ENCODE measurements at regions not wholly inside any gene's neighbourhood (a gene's known extent, or its start where the extent isn't known, plus 50 kb on each side); places are given as distances from the start of the nearest gene placed in this dataset.
"Not testable (repeated sequence)": the region's sequence is repeated elsewhere in the genome, so short reads cannot be mapped to it uniquely, and the experiment has no call there.

GRCh38 chr13:47892374-47892773 lies 108.7 kb downstream of the SUCLA2 start:
- Histone ChIP-seq H3K36me3 (ENCODE audit: low read depth) (no peaks in the 10 kb centered on the region), H3K27me3 (replicated peaks; ENCODE audit: insufficient read depth) (no peaks in the 10 kb centered on the region), H3K9me2 (ENCODE audit: insufficient read depth) (0 out of 2 replicates have a peak, but pooled peaks cover 4% of the 10 kb centered on the region), H3K27ac (no peak overlapping the region), H3K9me3 (ENCODE audit: low read depth) (no peaks in the 10 kb centered on the region), H3K4me1 (ENCODE audit: insufficient read depth) (peaks cover 15% of the 10 kb centered on the region), H3K79me2 (ENCODE audit: insufficient read depth) (no peaks in the 10 kb centered on the region), H4K20me1 (ENCODE audit: insufficient read depth) (no peaks in the 10 kb centered on the region), H3K4me2 (ENCODE audit: unreplicated experiment) (no peak overlapping the region), H3K4me3 (no peak overlapping the region), H3F3A (ENCODE audit: insufficient read depth) (peaks cover 4% of the 10 kb centered on the region), H2AFZ (no peak overlapping the region), H3K9ac (no peak overlapping the region)
- no peak for DNase-seq
- in situ Hi-C loops (cut with MboI) = no loop called here
- WGBS, 2 experiments (ENCODE audit: low coverage in 1 of 2, low lambda C conversion rate in 2 of 2, missing lambda C conversion rate in 2 of 2) = 55 to 61% methylated on average over 6 of the region's 6 CpGs
- TF ChIP-seq EZH2phosphoT487 (IDR thresholded peaks at IDR 0.05; ENCODE audit: insufficient read depth, low read depth) (no peak), EZH2 (IDR thresholded peaks at IDR 0.05; ENCODE audit: insufficient read depth, poor library complexity, severe bottlenecking) (no peak)

DNA sequence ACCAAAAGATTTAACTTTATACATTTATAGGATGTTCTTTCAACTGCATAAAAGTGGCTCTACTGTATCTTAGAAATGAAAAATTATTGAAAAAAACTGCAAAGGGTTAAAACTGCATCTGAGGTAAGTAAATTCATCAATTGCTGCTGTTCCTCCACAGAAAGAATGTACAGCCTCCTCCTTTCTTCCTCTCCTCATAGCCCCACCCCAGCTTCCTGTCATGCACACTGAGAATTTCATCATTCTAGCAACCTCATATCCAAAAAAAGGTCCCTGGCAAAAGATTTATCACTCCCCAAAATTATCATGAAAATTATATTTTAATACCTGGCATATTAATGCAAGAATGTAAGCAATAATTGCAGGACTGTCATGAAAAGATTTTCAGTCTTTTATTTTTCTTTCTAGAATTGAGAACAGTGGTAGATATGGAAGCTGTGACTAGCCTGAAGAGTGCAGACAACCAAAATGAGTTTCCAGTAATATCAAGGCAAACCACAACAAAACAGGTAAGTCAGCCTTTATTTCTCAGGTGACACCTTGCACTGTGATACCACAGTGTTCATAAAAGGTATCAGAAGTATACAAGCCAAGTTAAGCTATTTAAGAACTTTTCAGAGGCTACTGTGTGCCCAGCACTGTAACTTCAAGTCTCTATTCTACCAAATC lies 110.8 kb downstream of the SUCLA2 start:
- Histone ChIP-seq H3K36me3 (ENCODE audit: low read depth) (no peaks in the 10 kb centered on the region), H3K4me1 (ENCODE audit: insufficient read depth) (peaks cover 9% of the 10 kb centered on the region), H2AFZ (peak overlapping the region; percentile 66), H3K27ac (no peak overlapping the region), H3K9me3 (ENCODE audit: low read depth) (no peaks in the 10 kb centered on the region), H3F3A (ENCODE audit: insufficient read depth) (no peaks in the 10 kb centered on the region), H3K27me3 (replicated peaks; ENCODE audit: insufficient read depth) (no peaks in the 10 kb centered on the region), H3K9me2 (ENCODE audit: insufficient read depth) (0 out of 2 replicates have a peak, but pooled peaks cover 4% of the 10 kb centered on the region), H4K20me1 (ENCODE audit: insufficient read depth) (no peaks in the 10 kb centered on the region), H3K79me2 (ENCODE audit: insufficient read depth) (no peaks in the 10 kb centered on the region), H3K4me3 (0 out of 2 replicates have a peak overlapping the region, but pooled peaks have one; percentile 23), H3K4me2 (ENCODE audit: unreplicated experiment) (peak overlapping the region; percentile 70), H3K9ac (0 out of 2 replicates have a peak overlapping the region, but pooled peaks have one; percentile 7)
- in situ Hi-C loops (cut with MboI) = no loop called here
- DNase-seq = peak; percentile 57
- TF ChIP-seq EZH2 (IDR thresholded peaks at IDR 0.05; ENCODE audit: insufficient read depth, poor library complexity, severe bottlenecking) (no peak), EZH2phosphoT487 (IDR thresholded peaks at IDR 0.05; ENCODE audit: insufficient read depth, low read depth) (no peak)

DNA sequence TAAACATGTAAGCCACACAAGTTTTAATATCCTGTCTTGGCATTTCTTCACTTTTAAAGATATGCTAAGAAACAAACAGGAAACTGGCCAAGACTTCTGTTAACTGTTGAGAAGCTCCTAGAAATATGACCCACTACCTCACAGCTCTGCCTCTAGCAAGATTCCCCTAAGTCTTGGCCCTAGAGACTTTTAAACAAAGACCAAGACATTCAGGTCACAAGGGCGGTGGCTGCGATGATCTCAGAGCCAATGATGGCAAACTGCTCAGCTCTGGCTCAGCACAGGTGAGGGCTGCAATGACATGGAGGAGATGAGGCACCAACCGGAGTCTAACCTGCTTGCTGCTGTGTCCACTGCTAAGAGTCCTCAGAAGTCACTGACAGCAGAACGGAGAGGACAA lies 114.8 kb downstream of the SUCLA2 start:
- H3K4me3 ChIP-seq = no peak overlapping the region
- no peak for DNase-seq
- no peaks in the 10 kb centered on the region for H3K9me3 ChIP-seq (ENCODE audit: low read depth)
- H3K9ac ChIP-seq = no peak overlapping the region
- peaks cover 9% of the 10 kb centered on the region for H3K4me1 ChIP-seq (ENCODE audit: insufficient read depth)
- TF ChIP-seq EZH2 (IDR thresholded peaks at IDR 0.05; ENCODE audit: insufficient read depth, poor library complexity, severe bottlenecking) = no peak
- no peak for TF ChIP-seq EZH2phosphoT487 (IDR thresholded peaks at IDR 0.05; ENCODE audit: insufficient read depth, low read depth)
- no peaks in the 10 kb centered on the region for H3F3A ChIP-seq (ENCODE audit: insufficient read depth)
- H3K79me2 ChIP-seq (ENCODE audit: insufficient read depth) = no peaks in the 10 kb centered on the region
- in situ Hi-C loops (cut with MboI) = no loop called here
- H3K4me2 ChIP-seq (ENCODE audit: unreplicated experiment) = no peak overlapping the region
- 0 out of 2 replicates have a peak, but pooled peaks cover 4% of the 10 kb centered on the region for H3K9me2 ChIP-seq (ENCODE audit: insufficient read depth)
- no peaks in the 10 kb centered on the region for H3K27me3 ChIP-seq (replicated peaks; ENCODE audit: insufficient read depth)
- H4K20me1 ChIP-seq (ENCODE audit: insufficient read depth) = no peaks in the 10 kb centered on the region
- H2AFZ ChIP-seq = no peak overlapping the region
- H3K27ac ChIP-seq = no peak overlapping the region
- 87% methylated on average over 4 of the region's 4 CpGs for WGBS, 2 experiments (ENCODE audit: low coverage in 1 of 2, low lambda C conversion rate in 2 of 2, missing lambda C conversion rate in 2 of 2)
- no peaks in the 10 kb centered on the region for H3K36me3 ChIP-seq (ENCODE audit: low read depth)

- Histone ChIP-seq H3K9me3 (ENCODE audit: low read depth) (no peaks in the 10 kb centered on the region), H3K27ac (no peak overlapping the region), H3K79me2 (ENCODE audit: insufficient read depth) (no peaks in the 10 kb centered on the region), H3K36me3 (ENCODE audit: low read depth) (no peaks in the 10 kb centered on the region), H3K4me2 (ENCODE audit: unreplicated experiment) (no peak overlapping the region), H3K9me2 (ENCODE audit: insufficient read depth) (no peaks in the 10 kb centered on the region), H3K4me1 (ENCODE audit: insufficient read depth) (no peaks in the 10 kb centered on the region), H4K20me1 (ENCODE audit: insufficient read depth) (no peaks in the 10 kb centered on the region), H3K9ac (no peak overlapping the region), H3K27me3 (replicated peaks; ENCODE audit: insufficient read depth) (no peaks in the 10 kb centered on the region), H3F3A (ENCODE audit: insufficient read depth) (no peaks in the 10 kb centered on the region), H3K4me3 (no peak overlapping the region), H2AFZ (no peak overlapping the region)
- WGBS, 2 experiments (ENCODE audit: low coverage in 1 of 2, low lambda C conversion rate in 2 of 2, missing lambda C conversion rate in 2 of 2) = 80 to 83% methylated on average over 1 of the region's 1 CpG
- DNase-seq = no peak
- in situ Hi-C loops (cut with MboI) = no loop called here
- no peak for TF ChIP-seq EZH2 (IDR thresholded peaks at IDR 0.05; ENCODE audit: insufficient read depth, poor library complexity, severe bottlenecking)
- TF ChIP-seq EZH2phosphoT487 (IDR thresholded peaks at IDR 0.05; ENCODE audit: insufficient read depth, low read depth) = no peak
Measured at GRCh38 chr13:47875201-47875600, 125.9 kb downstream of the SUCLA2 start.

GRCh38 chr13:47873987-47874386 lies 127.1 kb downstream of the SUCLA2 start:
- H3K9ac ChIP-seq; H3K4me2 ChIP-seq (ENCODE audit: unreplicated experiment); H3K9me2 ChIP-seq (ENCODE audit: insufficient read depth); H3K27me3 ChIP-seq (replicated peaks; ENCODE audit: insufficient read depth); H3K4me1 ChIP-seq (ENCODE audit: insufficient read depth); H3K79me2 ChIP-seq (ENCODE audit: insufficient read depth); DNase-seq; H3K9me3 ChIP-seq (ENCODE audit: low read depth); in situ Hi-C loops (cut with MboI); H2AFZ ChIP-seq; H4K20me1 ChIP-seq (ENCODE audit: insufficient read depth); H3F3A ChIP-seq (ENCODE audit: insufficient read depth); H3K27ac ChIP-seq; H3K36me3 ChIP-seq (ENCODE audit: low read depth); H3K4me3 ChIP-seq: not testable (repeated sequence)

- H3K4me2 ChIP-seq (ENCODE audit: unreplicated experiment); H3K79me2 ChIP-seq (ENCODE audit: insufficient read depth); H3K36me3 ChIP-seq (ENCODE audit: low read depth); H4K20me1 ChIP-seq (ENCODE audit: insufficient read depth); H3K4me3 ChIP-seq; H3K27ac ChIP-seq; H3K9me3 ChIP-seq (ENCODE audit: low read depth); H3K9ac ChIP-seq; H2AFZ ChIP-seq; H3F3A ChIP-seq (ENCODE audit: insufficient read depth); DNase-seq; H3K9me2 ChIP-seq (ENCODE audit: insufficient read depth); H3K27me3 ChIP-seq (replicated peaks; ENCODE audit: insufficient read depth); H3K4me1 ChIP-seq (ENCODE audit: insufficient read depth); in situ Hi-C loops (cut with MboI): not testable (repeated sequence)
- 14 to 31% methylated on average over 1 of the region's 1 CpG for WGBS, 2 experiments (ENCODE audit: low coverage in 1 of 2, low lambda C conversion rate in 2 of 2, missing lambda C conversion rate in 2 of 2)
Measured at GRCh38 chr13:47873319-47873718, 127.8 kb downstream of the SUCLA2 start.
